ENCODE measurements at regions not wholly inside any gene's neighbourhood (a gene's known extent, or its start where the extent isn't known, plus 50 kb on each side); places are given as distances from the start of the nearest gene placed in this dataset.

DNA sequence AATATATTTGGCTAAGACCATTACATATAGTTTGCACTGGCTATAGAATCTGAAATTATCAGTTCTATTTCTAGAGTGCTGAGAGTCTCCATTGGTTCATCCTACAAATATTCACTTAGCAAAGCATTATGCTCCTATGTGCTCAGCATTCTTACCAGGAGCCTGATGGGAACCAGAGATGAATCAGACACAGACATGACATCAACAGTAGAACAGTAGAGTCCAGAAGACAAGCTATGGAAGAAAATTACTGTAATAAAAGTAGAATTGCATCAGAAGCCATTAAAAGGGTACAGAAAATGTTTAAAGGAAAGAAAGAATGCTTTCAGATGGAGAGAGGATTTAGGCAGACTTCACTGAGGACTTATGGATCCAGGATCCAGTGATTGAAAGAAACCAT lies 271.7 kb upstream of the SNX7 start:
- H3K4me3 ChIP-seq (ENCODE audit: low read depth, low read length), result no peak overlapping the region
- POLR2A ChIA-PET, result no interaction called here
- peaks cover 3% of the 10 kb centered on the region; the same call in 1 of the 2 replicates for H3K4me1 ChIP-seq (ENCODE audit: control insufficient read depth, insufficient read depth, low read length)
- TF ChIP-seq ZNF311 (tag by site-specific recombination; IDR thresholded peaks at IDR 0.05; ENCODE audit: borderline replicate concordance) (no peak), ZNF837 (tag by site-specific recombination; IDR thresholded peaks at IDR 0.05) (no peak), OSR2 (tag by site-specific recombination; IDR thresholded peaks at IDR 0.05) (no peak), ZNF560 (tag by site-specific recombination; IDR thresholded peaks at IDR 0.05; ENCODE audit: borderline replicate concordance) (no peak), MEIS1 (CRISPR knock-in tag; IDR thresholded peaks at IDR 0.05; ENCODE audit: borderline replicate concordance) (no peak), ZNF16 (tag by site-specific recombination; IDR thresholded peaks at IDR 0.05; ENCODE audit: low read depth) (no peak), ZNF707 (tag by site-specific recombination; IDR thresholded peaks at IDR 0.05) (no peak), GLIS2 (tag by site-specific recombination; IDR thresholded peaks at IDR 0.05) (no peak), ZNF248 (tag by site-specific recombination; IDR thresholded peaks at IDR 0.05) (no peak), ZNF175 (tag by site-specific recombination; IDR thresholded peaks at IDR 0.05) (no peak), ZNF596 (tag by site-specific recombination; IDR thresholded peaks at IDR 0.05) (no peak), ZNF747 (tag by site-specific recombination; IDR thresholded peaks at IDR 0.05) (no peak)
- TF ChIP-seq, protein P1, sequence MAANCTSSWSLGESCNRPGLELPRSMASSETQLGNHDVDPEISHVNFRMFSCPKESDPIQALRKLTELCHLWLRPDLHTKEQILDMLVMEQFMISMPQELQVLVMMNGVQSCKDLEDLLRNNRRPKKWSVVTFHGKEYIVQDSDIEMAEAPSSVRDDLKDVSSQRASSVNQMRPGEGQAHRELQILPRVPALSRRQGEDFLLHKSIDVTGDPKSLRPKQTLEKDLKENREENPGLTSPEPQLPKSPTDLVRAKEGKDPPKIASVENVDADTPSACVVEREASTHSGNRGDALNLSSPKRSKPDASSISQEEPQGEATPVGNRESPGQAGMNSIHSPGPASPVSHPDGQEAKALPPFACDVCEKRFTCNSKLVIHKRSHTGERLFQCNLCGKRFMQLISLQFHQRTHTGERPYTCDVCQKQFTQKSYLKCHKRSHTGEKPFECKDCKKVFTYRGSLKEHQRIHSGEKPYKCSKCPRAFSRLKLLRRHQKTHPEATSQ (tag by site-specific recombination; IDR thresholded peaks at IDR 0.05), result no peak
- TF ChIP-seq, protein P2, sequence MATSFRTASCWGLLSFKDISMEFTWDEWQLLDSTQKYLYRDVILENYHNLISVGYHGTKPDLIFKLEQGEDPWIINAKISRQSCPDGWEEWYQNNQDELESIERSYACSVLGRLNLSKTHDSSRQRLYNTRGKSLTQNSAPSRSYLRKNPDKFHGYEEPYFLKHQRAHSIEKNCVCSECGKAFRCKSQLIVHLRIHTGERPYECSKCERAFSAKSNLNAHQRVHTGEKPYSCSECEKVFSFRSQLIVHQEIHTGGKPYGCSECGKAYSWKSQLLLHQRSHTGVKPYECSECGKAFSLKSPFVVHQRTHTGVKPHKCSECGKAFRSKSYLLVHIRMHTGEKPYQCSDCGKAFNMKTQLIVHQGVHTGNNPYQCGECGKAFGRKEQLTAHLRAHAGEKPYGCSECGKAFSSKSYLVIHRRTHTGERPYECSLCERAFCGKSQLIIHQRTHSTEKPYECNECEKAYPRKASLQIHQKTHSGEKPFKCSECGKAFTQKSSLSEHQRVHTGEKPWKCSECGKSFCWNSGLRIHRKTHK (tag by site-specific recombination; IDR thresholded peaks at IDR 0.05), result no peak
- no peak overlapping the region for H3K27ac ChIP-seq (ENCODE audit: extremely low read depth, low read depth, low read length)
- CTCF ChIA-PET, result no interaction called here
- no peaks in the 10 kb centered on the region for H3K36me3 ChIP-seq (ENCODE audit: control insufficient read depth in 2 of 2, insufficient read depth in 1 of 2, low read length in 2 of 2)
- H3K9me3 ChIP-seq (ENCODE audit: control insufficient read depth, insufficient read depth, low read depth, low read length), result no peaks in the 10 kb centered on the region

GRCh38 chr1:98388441-98388840 lies 273.1 kb upstream of the SNX7 start:
- H3K4me1 ChIP-seq (ENCODE audit: control insufficient read depth, insufficient read depth, low read length), result peaks cover 7% of the 10 kb centered on the region; the same call in 1 of the 2 replicates
- CTCF ChIA-PET, result interaction anchor here (0.6 kb wide), 1 partner anchor 13 kb away, joined by 3 read pairs; no protein-coding TSS in a partner anchor
- H3K27ac ChIP-seq (ENCODE audit: extremely low read depth, low read depth, low read length), result no peak overlapping the region
- H3K9me3 ChIP-seq (ENCODE audit: control insufficient read depth, insufficient read depth, low read depth, low read length), result no peaks in the 10 kb centered on the region
- POLR2A ChIA-PET, result no interaction called here
- H3K36me3 ChIP-seq (ENCODE audit: control insufficient read depth in 2 of 2, insufficient read depth in 1 of 2, low read length in 2 of 2), result no peaks in the 10 kb centered on the region
- H3K4me3 ChIP-seq (ENCODE audit: low read depth, low read length), result no peak overlapping the region
- TF ChIP-seq ZBTB26 (tag by site-specific recombination; optimal IDR thresholded peaks at IDR 0.05) (no peak), ZNF10 (tag by site-specific recombination; IDR thresholded peaks at IDR 0.05) (no peak), ZNF354C (tag by site-specific recombination; IDR thresholded peaks at IDR 0.05; ENCODE audit: borderline replicate concordance, low read depth) (no peak), ZNF621 (tag by site-specific recombination; IDR thresholded peaks at IDR 0.05) (no peak), ZFP3 (tag by site-specific recombination; IDR thresholded peaks at IDR 0.05; ENCODE audit: low read depth) (no peak), REPIN1 (tag by site-specific recombination; IDR thresholded peaks at IDR 0.05; ENCODE audit: low read depth) (no peak), PRDM10 (tag by site-specific recombination; IDR thresholded peaks at IDR 0.05) (no peak), SCRT1 (tag by site-specific recombination; IDR thresholded peaks at IDR 0.05; ENCODE audit: borderline replicate concordance) (no peak)
- TF ChIP-seq, protein P3, sequence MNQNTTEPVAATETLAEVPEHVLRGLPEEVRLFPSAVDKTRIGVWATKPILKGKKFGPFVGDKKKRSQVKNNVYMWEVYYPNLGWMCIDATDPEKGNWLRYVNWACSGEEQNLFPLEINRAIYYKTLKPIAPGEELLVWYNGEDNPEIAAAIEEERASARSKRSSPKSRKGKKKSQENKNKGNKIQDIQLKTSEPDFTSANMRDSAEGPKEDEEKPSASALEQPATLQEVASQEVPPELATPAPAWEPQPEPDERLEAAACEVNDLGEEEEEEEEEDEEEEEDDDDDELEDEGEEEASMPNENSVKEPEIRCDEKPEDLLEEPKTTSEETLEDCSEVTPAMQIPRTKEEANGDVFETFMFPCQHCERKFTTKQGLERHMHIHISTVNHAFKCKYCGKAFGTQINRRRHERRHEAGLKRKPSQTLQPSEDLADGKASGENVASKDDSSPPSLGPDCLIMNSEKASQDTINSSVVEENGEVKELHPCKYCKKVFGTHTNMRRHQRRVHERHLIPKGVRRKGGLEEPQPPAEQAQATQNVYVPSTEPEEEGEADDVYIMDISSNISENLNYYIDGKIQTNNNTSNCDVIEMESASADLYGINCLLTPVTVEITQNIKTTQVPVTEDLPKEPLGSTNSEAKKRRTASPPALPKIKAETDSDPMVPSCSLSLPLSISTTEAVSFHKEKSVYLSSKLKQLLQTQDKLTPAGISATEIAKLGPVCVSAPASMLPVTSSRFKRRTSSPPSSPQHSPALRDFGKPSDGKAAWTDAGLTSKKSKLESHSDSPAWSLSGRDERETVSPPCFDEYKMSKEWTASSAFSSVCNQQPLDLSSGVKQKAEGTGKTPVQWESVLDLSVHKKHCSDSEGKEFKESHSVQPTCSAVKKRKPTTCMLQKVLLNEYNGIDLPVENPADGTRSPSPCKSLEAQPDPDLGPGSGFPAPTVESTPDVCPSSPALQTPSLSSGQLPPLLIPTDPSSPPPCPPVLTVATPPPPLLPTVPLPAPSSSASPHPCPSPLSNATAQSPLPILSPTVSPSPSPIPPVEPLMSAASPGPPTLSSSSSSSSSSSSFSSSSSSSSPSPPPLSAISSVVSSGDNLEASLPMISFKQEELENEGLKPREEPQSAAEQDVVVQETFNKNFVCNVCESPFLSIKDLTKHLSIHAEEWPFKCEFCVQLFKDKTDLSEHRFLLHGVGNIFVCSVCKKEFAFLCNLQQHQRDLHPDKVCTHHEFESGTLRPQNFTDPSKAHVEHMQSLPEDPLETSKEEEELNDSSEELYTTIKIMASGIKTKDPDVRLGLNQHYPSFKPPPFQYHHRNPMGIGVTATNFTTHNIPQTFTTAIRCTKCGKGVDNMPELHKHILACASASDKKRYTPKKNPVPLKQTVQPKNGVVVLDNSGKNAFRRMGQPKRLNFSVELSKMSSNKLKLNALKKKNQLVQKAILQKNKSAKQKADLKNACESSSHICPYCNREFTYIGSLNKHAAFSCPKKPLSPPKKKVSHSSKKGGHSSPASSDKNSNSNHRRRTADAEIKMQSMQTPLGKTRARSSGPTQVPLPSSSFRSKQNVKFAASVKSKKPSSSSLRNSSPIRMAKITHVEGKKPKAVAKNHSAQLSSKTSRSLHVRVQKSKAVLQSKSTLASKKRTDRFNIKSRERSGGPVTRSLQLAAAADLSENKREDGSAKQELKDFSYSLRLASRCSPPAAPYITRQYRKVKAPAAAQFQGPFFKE (tag by site-specific recombination; IDR thresholded peaks at IDR 0.05; ENCODE audit: borderline replicate concordance), result no peak
